ENCODE measurements at regions not wholly inside any gene's neighbourhood (a gene's known extent, or its start where the extent isn't known, plus 50 kb on each side); places are given as distances from the start of the nearest gene placed in this dataset.

DNA sequence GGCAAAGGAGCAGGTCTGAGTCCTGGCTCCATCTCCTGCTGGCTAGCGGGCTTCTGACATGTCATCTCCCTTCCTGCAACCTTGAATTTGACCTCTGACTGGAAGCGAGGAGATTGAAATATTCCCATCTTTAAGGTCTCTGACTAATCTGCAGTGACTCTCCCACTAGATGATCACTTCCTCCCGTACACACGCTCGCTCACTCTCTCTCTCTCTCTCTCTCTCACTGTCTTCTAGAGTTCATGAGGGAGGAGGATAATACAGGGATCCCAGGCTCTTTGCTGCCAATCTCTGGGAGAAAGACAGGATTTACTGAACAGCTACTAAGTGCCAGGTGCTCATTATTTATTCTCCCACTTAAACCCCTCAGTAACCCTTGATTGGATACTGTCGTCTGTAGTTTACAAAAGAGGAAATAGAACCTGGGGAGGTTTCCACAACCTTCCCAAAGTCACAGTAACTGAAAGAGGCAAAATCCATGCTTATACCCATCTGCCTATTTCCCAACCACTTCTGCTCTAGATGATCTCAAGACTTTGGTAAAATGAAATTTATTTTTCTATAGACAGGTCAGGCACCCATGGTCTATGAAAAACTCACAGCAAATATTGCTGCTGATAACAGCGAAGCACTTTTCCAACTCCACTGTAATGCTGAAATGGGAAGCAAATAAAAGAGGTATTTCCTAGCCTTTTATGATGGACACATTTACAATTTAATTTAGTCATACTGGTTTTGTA is 193.5 kb upstream of the C1QTNF7 start:
- DNase-seq, result no peak
- H3K4me1 ChIP-seq, result peaks cover 3 to 47% (median 27%) of the 10 kb centered on the region in 9 donors

DNA sequence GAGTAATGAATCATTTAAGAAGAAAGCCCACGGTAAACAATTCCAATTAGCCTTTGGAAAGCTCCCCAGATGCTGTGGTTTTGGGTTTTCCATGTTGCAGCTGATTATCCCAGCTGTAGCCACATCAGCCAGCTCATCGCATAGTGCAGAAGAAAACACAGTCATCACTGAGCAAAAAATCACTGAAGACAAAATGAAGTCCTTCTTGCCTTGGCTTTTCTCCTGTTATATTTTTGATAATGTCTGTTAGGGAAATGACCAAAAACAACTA is 193.0 kb upstream of the C1QTNF7 start:
- DNase-seq (peak in 1 of 2 donors; percentile 30), ATAC-seq (peak in 3 of 8 donors; percentile 29 to 38 (median 33))
- H3K4me1 ChIP-seq, result peaks cover 3 to 52% (median 27%) of the 10 kb centered on the region in 9 donors
- no peak for TF ChIP-seq CTCF (IDR thresholded peaks at IDR 0.05)
- H3K4me3 ChIP-seq, result no peak overlapping the region
- WGBS, 2 donors, result 70 to 74% methylated on average over 2 of the region's 2 CpGs
- H3K27ac ChIP-seq, result peak overlapping the region in 5 of 10 donors; percentile 30 to 66 (median 49)
- H3K36me3 ChIP-seq, result no peaks in the 10 kb centered on the region
- H3K9me3 ChIP-seq, result no peaks in the 10 kb centered on the region
- intact Hi-C loops (cut with DNase I), result loop anchor here in 8 of 10 donors (5.0 to 10.0 kb wide), 4 partner anchors 160 to 420 kb away; partner anchors contain the start of gene FBXL5 (in 1 of the 8)
- H3K27me3 ChIP-seq, result no peaks in the 10 kb centered on the region

More for the DNA sequence above, 193.5 kb upstream of the C1QTNF7 start:
- Histone ChIP-seq H3K36me3 (no peaks in the 10 kb centered on the region), H3K4me3 (no peak overlapping the region), H3K27me3 (no peaks in the 10 kb centered on the region), H3K9me3 (no peaks in the 10 kb centered on the region), H3K27ac (peak overlapping the region in 7 of 10 donors; percentile 0 to 66 (median 49))
- intact Hi-C loops (cut with DNase I), result loop anchor here in 5 of 10 donors (10.0 kb wide), 2 partner anchors 161 to 421 kb away; partner anchors contain the start of gene FBXL5 (in 1 of the 5)
- WGBS, 2 donors, result 61 to 71% methylated on average over 7 of the region's 7 CpGs
- ATAC-seq, result peak in 5 of 8 donors; percentile 33 to 67 (median 51)
- TF ChIP-seq CTCF (IDR thresholded peaks at IDR 0.05), result no peak

DNA sequence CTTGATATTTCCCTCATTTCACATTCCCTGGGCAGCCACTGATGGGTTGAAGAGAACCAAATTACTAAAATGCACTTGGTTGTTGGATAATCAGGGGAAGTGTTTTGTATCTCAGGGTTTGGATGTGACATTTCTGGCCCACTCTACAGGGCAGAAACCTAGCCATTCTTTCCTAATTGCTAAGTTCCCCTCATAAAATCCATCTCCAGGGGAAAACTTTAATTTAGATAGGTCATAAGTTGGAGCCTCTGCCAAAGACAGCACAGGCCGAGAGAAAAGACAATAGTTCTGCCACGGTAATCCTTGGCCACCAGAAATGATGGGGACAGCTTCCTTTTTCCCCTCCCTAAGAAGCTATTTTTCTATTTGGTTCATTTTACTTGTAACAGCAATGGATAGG is 192.7 kb upstream of the C1QTNF7 start:
- Histone ChIP-seq H3K9me3 (no peaks in the 10 kb centered on the region), H3K4me1 (peaks cover 3 to 52% (median 27%) of the 10 kb centered on the region in 9 donors), H3K27me3 (no peaks in the 10 kb centered on the region), H3K36me3 (no peaks in the 10 kb centered on the region), H3K27ac (peak overlapping the region in 2 of 10 donors; percentile 41 to 50), H3K4me3 (no peak overlapping the region)
- ATAC-seq (peak in 1 of 8 donors; percentile 3), DNase-seq (no peak)
- intact Hi-C loops (cut with DNase I), result loop anchor here in 8 of 10 donors (5.0 to 10.0 kb wide), 4 partner anchors 160 to 420 kb away; partner anchors contain the start of gene FBXL5 (in 1 of the 8)
- TF ChIP-seq CTCF (IDR thresholded peaks at IDR 0.05), result no peak
- 43 to 65% methylated on average over 2 of the region's 2 CpGs for WGBS, 2 donors

DNA sequence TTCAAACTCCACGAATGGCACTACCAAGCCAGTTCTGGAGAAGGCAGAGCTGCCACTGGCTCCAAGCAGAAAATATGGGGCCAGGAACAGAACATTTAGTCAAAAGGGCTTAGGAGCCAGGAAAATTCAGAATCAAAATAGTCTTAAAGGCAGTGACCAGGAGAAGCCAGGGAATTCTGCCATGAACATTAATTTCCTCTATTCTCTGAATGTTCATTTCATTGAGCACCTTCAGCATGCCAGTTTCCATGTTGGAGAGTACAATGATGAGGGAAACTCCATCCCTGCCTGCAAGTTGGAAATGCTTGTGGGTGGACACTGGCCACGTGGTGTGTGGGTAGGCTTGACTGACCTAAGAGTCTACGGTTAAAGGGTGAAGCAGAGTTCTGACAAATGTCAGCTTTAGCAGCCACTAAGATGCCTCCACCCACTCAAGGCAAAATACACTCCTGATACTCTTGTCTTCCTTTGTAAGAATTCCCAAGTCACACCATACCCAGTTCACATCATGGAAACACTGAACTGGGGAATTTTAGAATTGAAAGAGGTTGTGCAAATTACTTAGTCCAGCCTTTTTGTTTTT is 190.1 kb upstream of the C1QTNF7 start:
- Histone ChIP-seq H3K27me3 (no peaks in the 10 kb centered on the region), H3K4me1 (peaks cover 0 to 43% (median 17%) of the 10 kb centered on the region in 9 donors), H3K27ac (no peak overlapping the region), H3K4me3 (no peak overlapping the region), H3K36me3 (no peaks in the 10 kb centered on the region), H3K9me3 (no peaks in the 10 kb centered on the region)
- no peak for TF ChIP-seq CTCF (IDR thresholded peaks at IDR 0.05)
- 70 to 77% methylated on average over 3 of the region's 3 CpGs for WGBS, 2 donors
- intact Hi-C loops (cut with DNase I), result loop anchor here (1.0 to 10.0 kb wide), 8 partner anchors 157 to 417 kb away; partner anchors contain the start of gene FBXL5 (in 1 of the 10)
- DNase-seq, result no peak
- no peak for ATAC-seq
